ENCODE measurements at regions not wholly inside any gene's neighbourhood (a gene's known extent, or its start where the extent isn't known, plus 50 kb on each side); places are given as distances from the start of the nearest gene placed in this dataset.

GRCh38 chr10:132132421-132132841 lies 54.3 kb upstream of the DPYSL4 start:
- Histone ChIP-seq H3K4me3 (ENCODE audit: low read depth, low read length) (no peak overlapping the region), H3K9me3 (ENCODE audit: control insufficient read depth, insufficient read depth, low read length) (peaks cover 14% of the 10 kb centered on the region; the same call in 1 of the 2 replicates), H3K27ac (ENCODE audit: low read depth, low read length) (no peak overlapping the region), H3K27me3 (ENCODE audit: control insufficient read depth, insufficient read depth, low read length) (peaks cover 12% of the 10 kb centered on the region)
- ChIA-PET CTCF (interaction anchor here (3.7 kb wide), 1 partner anchor 10 kb away, joined by 13 read pairs; no protein-coding TSS in a partner anchor), POLR2A (no interaction called here)
- no peak for DNase-seq (ENCODE audit: low read depth, low spot score)
- TF ChIP-seq CTCF (IDR thresholded peaks at IDR 0.05; ENCODE audit: low read depth, low read length) = no peak

GRCh38 chr10:132133005-132133404 lies 53.7 kb upstream of the DPYSL4 start:
- TF ChIP-seq CTCF (IDR thresholded peaks at IDR 0.05; ENCODE audit: low read depth, low read length) = no peak
- H3K4me3 ChIP-seq (ENCODE audit: low read depth, low read length) = no peak overlapping the region
- peaks cover 14% of the 10 kb centered on the region; the same call in 1 of the 2 replicates for H3K9me3 ChIP-seq (ENCODE audit: control insufficient read depth, insufficient read depth, low read length)
- no peak for DNase-seq (ENCODE audit: low read depth, low spot score)
- peaks cover 12% of the 10 kb centered on the region for H3K27me3 ChIP-seq (ENCODE audit: control insufficient read depth, insufficient read depth, low read length)
- POLR2A ChIA-PET = no interaction called here
- CTCF ChIA-PET = no interaction called here
- H3K27ac ChIP-seq (ENCODE audit: low read depth, low read length) = no peak overlapping the region

GRCh38 chr10:132133449-132134240 lies 53.1 kb upstream of the DPYSL4 start:
- Histone ChIP-seq H3K9me3 (ENCODE audit: control insufficient read depth, insufficient read depth, low read length) (peaks cover 14% of the 10 kb centered on the region; the same call in 1 of the 2 replicates), H3K27ac (ENCODE audit: low read depth, low read length) (no peak overlapping the region), H3K4me3 (ENCODE audit: low read depth, low read length) (no peak overlapping the region), H3K27me3 (ENCODE audit: control insufficient read depth, insufficient read depth, low read length) (peaks cover 12% of the 10 kb centered on the region)
- TF ChIP-seq CTCF (IDR thresholded peaks at IDR 0.05; ENCODE audit: low read depth, low read length) = no peak
- DNase-seq (ENCODE audit: low read depth, low spot score) = no peak
- ChIA-PET CTCF (no interaction called here), POLR2A (no interaction called here)

- Histone ChIP-seq H3K27ac (ENCODE audit: low read depth, low read length) (no peak overlapping the region), H3K4me3 (ENCODE audit: low read depth, low read length) (no peak overlapping the region), H3K27me3 (ENCODE audit: control insufficient read depth, insufficient read depth, low read length) (peaks cover 12% of the 10 kb centered on the region), H3K9me3 (ENCODE audit: control insufficient read depth, insufficient read depth, low read length) (peaks cover 14% of the 10 kb centered on the region; the same call in 1 of the 2 replicates)
- ChIA-PET POLR2A (no interaction called here), CTCF (interaction anchor here (0.7 kb wide), 1 partner anchor 154 kb away, joined by 3 read pairs; no protein-coding TSS in a partner anchor)
- 0 out of 2 replicates have a peak, but pooled peaks have one; percentile 5 for TF ChIP-seq CTCF (IDR thresholded peaks at IDR 0.05; ENCODE audit: low read depth, low read length)
- no peak for DNase-seq (ENCODE audit: low read depth, low spot score)
Observed at GRCh38 chr10:132134241-132135052, 52.3 kb upstream of the DPYSL4 start.

Measured in AG04450 (cell line).